HG02943 (cell line): ENCODE measurements at regions not wholly inside any gene's neighbourhood (a gene's known extent, or its start where the extent isn't known, plus 50 kb on each side); places are given as distances from the start of the nearest gene placed in this dataset.
"Not testable (repeated sequence)": the region's sequence is repeated elsewhere in the genome, so short reads cannot be mapped to it uniquely, and the experiment has no call there.

ENCODE experiments used
- ATAC-seq: cut with Tn5 transposase; IDR thresholded peaks from one replicate; pipeline ENCODE4 v1.9.1; 2021; ENCODE audit warnings: mild to moderate bottlenecking, low read depth, moderate library complexity; ENCODE audit not compliant: unreplicated experiment

GRCh38 chr7:130844811-130845580, 111.0 kb upstream of the KLF14 start:
- no peak for ATAC-seq

GRCh38 chr7:130845581-130846085, 111.6 kb upstream of the KLF14 start:
- no peak for ATAC-seq

GRCh38 chr7:130849604-130850003, 115.6 kb upstream of the KLF14 start:
- no peak for ATAC-seq

GRCh38 chr7:130850956-130851355, 116.9 kb upstream of the KLF14 start:
- no peak for ATAC-seq

GRCh38 chr7:130852867-130853266, 118.9 kb upstream of the KLF14 start:
- no peak for ATAC-seq

GRCh38 chr7:130853503-130854279, 119.7 kb upstream of the KLF14 start:
- no peak for ATAC-seq

GRCh38 chr7:130854481-130854880, 120.5 kb upstream of the KLF14 start:
- ATAC-seq = no peak

GRCh38 chr7:130856866-130857265, 122.9 kb upstream of the KLF14 start:
- ATAC-seq = no peak

- not testable (repeated sequence) for ATAC-seq
These were observed 126.8 kb upstream of the KLF14 start for GRCh38 chr7:130860832-130861231.

- ATAC-seq = no peak
These were observed 131.6 kb upstream of the KLF14 start for GRCh38 chr7:130865408-130866236.

GRCh38 chr7:130867039-130867438, 133.0 kb upstream of the KLF14 start:
- no peak for ATAC-seq

- no peak for ATAC-seq
These were observed 133.7 kb upstream of the KLF14 start for GRCh38 chr7:130867581-130868136.

GRCh38 chr7:130868139-130868538, 134.1 kb upstream of the KLF14 start:
- no peak for ATAC-seq

GRCh38 chr7:130869918-130870317, 135.9 kb upstream of the KLF14 start:
- no peak for ATAC-seq

GRCh38 chr7:130872341-130872740, 138.3 kb upstream of the KLF14 start:
- no peak for ATAC-seq

GRCh38 chr7:130872756-130873448, 138.9 kb upstream of the KLF14 start:
- no peak for ATAC-seq

GRCh38 chr7:130874071-130874915, 140.3 kb upstream of the KLF14 start:
- no peak for ATAC-seq

- ATAC-seq = no peak
These were observed 141.3 kb upstream of the KLF14 start for GRCh38 chr7:130875265-130875741.

GRCh38 chr7:130875901-130876300, 141.9 kb upstream of the KLF14 start:
- no peak for ATAC-seq
